Kidney (tissue), 13 donors: ENCODE measurements at regions not wholly inside any gene's neighbourhood (a gene's known extent, or its start where the extent isn't known, plus 50 kb on each side); places are given as distances from the start of the nearest gene placed in this dataset.

Experiments
- DNase-seq, 5 donors: peaks; one replicate each; pipeline ENCODE4 v3.0.0-alpha.2; 2013 to 2020
- FAIRE-seq: peaks from 2 replicates; lab custom pipeline; 2012; peaks lifted over from hg19 to GRCh38; lab: Jason Lieb, UNC
- H3K27ac ChIP-seq, 2 donors: one replicate each; pipeline ENCODE4 v1.7.0; 2013; ENCODE audit warnings: low read depth in 2 of 2, low read length in 2 of 2, inconsistent platforms in 1 of 2
- H3K27me3 ChIP-seq: one replicate; pipeline ENCODE4 v1.7.1; 2013; ENCODE audit warnings: low read length, inconsistent platforms; ENCODE audit not compliant: control insufficient read depth, insufficient read depth
- H3K36me3 ChIP-seq, 3 donors: one replicate each; pipeline versions ENCODE4 v1.7.0 to v1.7.1; 2013; ENCODE audit warnings: low read length in 3 of 3, control low read depth in 1 of 3, inconsistent platforms in 1 of 3; ENCODE audit not compliant: insufficient read depth in 3 of 3, control insufficient read depth in 2 of 3
- H3K4me1 ChIP-seq, 3 donors: one replicate each; pipeline versions ENCODE4 v1.7.0 to v1.7.1; 2013; ENCODE audit warnings: low read length in 3 of 3, inconsistent platforms in 1 of 3, low read depth in 1 of 3; ENCODE audit not compliant: control insufficient read depth in 2 of 3, insufficient read depth in 2 of 3
- H3K4me3 ChIP-seq, 3 donors: one replicate each; pipeline versions ENCODE4 v1.7.0 to v1.8.1; 2013; ENCODE audit warnings: low read length in 3 of 3, control low read depth in 1 of 3, inconsistent platforms in 1 of 3
- H3K9ac ChIP-seq, 3 donors: one replicate each; pipeline versions ENCODE4 v1.7.0 to v1.7.1; 2013; ENCODE audit warnings: low read length in 3 of 3, control low read depth in 1 of 3, inconsistent platforms in 1 of 3
- H3K9me3 ChIP-seq, 3 donors: one replicate each; pipeline versions ENCODE4 v1.7.0 to v1.7.1; 2013; ENCODE audit warnings: low read length in 3 of 3, control low read depth in 1 of 3, inconsistent platforms in 1 of 3; ENCODE audit not compliant: control insufficient read depth in 2 of 3, insufficient read depth in 1 of 3
- intact Hi-C: fragments of 100-400 bp; cut with DNase I; formaldehyde crosslinking; loops from one replicate; pipeline ENCODE4 v1.11.1; 2022
- TF ChIP-seq, protein P1 (sequence below): IDR thresholded peaks from 3 replicates; pipeline ENCODE4 v1.5.1; 2012; ENCODE audit warnings: mild to moderate bottlenecking, moderate library complexity, borderline replicate concordance; ENCODE audit not compliant: insufficient read depth; ENCODE audit errors: extremely low read depth
- donor health status: control.
- donor health status: control.
- donor health status: control.
- donor health status: control.
- donor health status: control.
- donor health status: DM: yes; HTN: yes; CAD: no.
- donor health status: Normal renal cell carcinoma (clear cell type).

DNA sequence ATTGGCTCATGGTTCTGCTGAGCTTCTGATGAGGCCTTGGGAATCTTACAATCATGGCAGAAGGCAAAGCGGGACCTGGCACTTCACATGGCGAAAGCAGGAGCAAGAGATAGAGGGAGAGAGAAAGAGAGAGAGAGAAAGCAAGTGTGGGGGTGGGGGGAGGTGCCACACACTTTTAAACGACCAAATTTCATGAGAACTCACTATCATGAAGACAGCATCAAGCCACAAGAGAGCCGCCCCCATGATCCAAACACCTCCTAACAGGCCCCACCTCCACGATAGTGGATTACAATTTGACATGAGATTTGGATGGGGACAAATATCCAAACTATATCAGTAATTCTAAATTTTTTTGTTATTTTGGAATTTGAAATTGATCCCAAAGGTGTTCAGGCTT lies 553.9 kb downstream of the PRR16 start:
- no peak for DNase-seq
- H3K27me3 ChIP-seq, result no peaks in the 10 kb centered on the region
- TF ChIP-seq, protein P1, sequence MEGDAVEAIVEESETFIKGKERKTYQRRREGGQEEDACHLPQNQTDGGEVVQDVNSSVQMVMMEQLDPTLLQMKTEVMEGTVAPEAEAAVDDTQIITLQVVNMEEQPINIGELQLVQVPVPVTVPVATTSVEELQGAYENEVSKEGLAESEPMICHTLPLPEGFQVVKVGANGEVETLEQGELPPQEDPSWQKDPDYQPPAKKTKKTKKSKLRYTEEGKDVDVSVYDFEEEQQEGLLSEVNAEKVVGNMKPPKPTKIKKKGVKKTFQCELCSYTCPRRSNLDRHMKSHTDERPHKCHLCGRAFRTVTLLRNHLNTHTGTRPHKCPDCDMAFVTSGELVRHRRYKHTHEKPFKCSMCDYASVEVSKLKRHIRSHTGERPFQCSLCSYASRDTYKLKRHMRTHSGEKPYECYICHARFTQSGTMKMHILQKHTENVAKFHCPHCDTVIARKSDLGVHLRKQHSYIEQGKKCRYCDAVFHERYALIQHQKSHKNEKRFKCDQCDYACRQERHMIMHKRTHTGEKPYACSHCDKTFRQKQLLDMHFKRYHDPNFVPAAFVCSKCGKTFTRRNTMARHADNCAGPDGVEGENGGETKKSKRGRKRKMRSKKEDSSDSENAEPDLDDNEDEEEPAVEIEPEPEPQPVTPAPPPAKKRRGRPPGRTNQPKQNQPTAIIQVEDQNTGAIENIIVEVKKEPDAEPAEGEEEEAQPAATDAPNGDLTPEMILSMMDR, result no peak
- H3K9ac ChIP-seq, result no peak overlapping the region
- no peak for FAIRE-seq
- H3K4me1 ChIP-seq, result no peaks in the 10 kb centered on the region
- H3K4me3 ChIP-seq, result no peak overlapping the region
- no peaks in the 10 kb centered on the region for H3K9me3 ChIP-seq
- no peaks in the 10 kb centered on the region for H3K36me3 ChIP-seq
- no peak overlapping the region for H3K27ac ChIP-seq
- intact Hi-C loops, result no loop called here

DNA sequence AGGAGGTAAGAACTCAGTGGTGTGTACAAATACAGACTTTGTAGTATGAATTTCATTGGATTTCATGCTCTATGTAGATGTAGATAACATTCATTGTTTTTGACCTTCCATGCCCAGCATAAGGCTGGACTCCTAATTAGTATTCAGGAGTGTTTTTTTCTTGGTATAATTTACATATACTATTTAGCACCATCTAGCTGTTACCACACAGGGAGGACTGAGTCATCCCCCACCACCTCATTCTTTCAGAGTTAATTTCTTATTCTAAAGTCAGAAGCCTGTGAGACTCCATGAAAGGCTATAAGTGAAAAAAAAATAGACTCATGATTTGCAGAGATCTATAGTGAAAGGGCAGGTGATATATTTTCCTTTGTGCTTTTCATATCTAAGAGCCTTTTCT lies 555.0 kb downstream of the PRR16 start:
- H3K36me3 ChIP-seq, result no peaks in the 10 kb centered on the region
- no peak overlapping the region for H3K27ac ChIP-seq
- no peak overlapping the region for H3K4me3 ChIP-seq
- FAIRE-seq (no peak), DNase-seq (no peak)
- no peaks in the 10 kb centered on the region for H3K9me3 ChIP-seq
- intact Hi-C loops, result no loop called here
- H3K4me1 ChIP-seq, result no peaks in the 10 kb centered on the region
- no peak overlapping the region for H3K9ac ChIP-seq
- no peaks in the 10 kb centered on the region for H3K27me3 ChIP-seq
- TF ChIP-seq, protein P1, result no peak

DNA sequence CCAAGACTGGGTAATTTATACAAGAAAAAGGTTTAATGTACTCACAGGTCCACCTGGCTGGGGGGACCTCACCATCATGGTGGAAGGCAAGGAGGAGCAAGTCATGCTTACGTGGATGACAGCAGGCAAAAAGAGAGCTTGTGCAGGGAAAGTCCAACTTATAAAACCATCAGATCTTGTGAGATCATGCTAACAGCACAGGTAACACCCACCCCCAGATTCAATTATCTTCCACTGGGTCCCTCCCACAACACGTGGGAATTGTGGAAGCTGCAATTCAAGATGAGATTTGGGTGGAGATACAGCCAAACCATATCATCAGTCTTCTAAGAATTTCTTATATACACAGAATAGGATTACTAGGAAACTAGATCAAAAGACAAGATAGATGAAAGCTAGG lies 555.6 kb downstream of the PRR16 start:
- Histone ChIP-seq H3K9me3 (no peaks in the 10 kb centered on the region), H3K4me3 (no peak overlapping the region), H3K9ac (no peak overlapping the region), H3K27me3 (no peaks in the 10 kb centered on the region), H3K4me1 (no peaks in the 10 kb centered on the region), H3K27ac (no peak overlapping the region), H3K36me3 (no peaks in the 10 kb centered on the region)
- DNase-seq, result no peak
- no peak for FAIRE-seq
- intact Hi-C loops, result no loop called here
- TF ChIP-seq, protein P1, result no peak

DNA sequence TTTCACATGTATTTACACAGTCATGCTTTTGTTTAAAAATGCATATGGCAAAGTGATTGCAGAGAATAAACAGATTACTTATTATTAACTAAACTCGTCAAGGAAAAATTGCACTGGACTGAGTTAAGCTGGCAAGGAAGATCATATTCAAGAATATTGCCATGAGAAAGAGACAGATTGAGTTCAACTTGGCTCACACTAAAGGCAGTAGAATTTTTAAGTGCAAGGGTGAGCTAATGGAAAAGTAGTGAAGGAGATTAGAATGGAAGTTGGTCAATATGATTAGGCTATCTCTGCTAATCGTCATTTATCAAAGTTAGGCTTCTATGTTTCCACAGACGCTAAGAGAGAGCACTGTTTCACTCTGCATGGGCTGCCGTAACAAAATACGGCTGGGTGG lies 557.6 kb downstream of the PRR16 start:
- no peaks in the 10 kb centered on the region for H3K27me3 ChIP-seq
- H3K27ac ChIP-seq, result no peak overlapping the region
- DNase-seq (no peak), FAIRE-seq (no peak)
- no peak overlapping the region for H3K9ac ChIP-seq
- H3K4me1 ChIP-seq, result no peaks in the 10 kb centered on the region
- no peaks in the 10 kb centered on the region for H3K36me3 ChIP-seq
- intact Hi-C loops, result no loop called here
- no peak overlapping the region for H3K4me3 ChIP-seq
- no peaks in the 10 kb centered on the region for H3K9me3 ChIP-seq
- TF ChIP-seq, protein P1, result no peak
